Endothelial cell of umbilical vein (primary cell): ENCODE measurements at regions not wholly inside any gene's neighbourhood (a gene's known extent, or its start where the extent isn't known, plus 50 kb on each side); places are given as distances from the start of the nearest gene placed in this dataset.

Experiments
- BruUV-seq: library from RNA; stranded (reverse); fragments of 400-500 nt; replicated peaks from 2 replicates; lab custom pipeline; 2021; lab: Mats Ljungman, UMichigan
- CTCF ChIA-PET: fragments of 300-600, 350-600 bp; sonication (Branson Sonifier 250); formaldehyde crosslinking; loops from one replicate; lab custom pipeline; 2021; ENCODE audit warnings: antibody characterized with exemption, inconsistent platforms; lab: Charles Lee
- POLR2A ChIA-PET: fragments of 300-600, 350-600 bp; sonication (Branson Sonifier 250); formaldehyde crosslinking; loops from one replicate; lab custom pipeline; 2021; ENCODE audit warnings: antibody characterized with exemption, inconsistent platforms; lab: Charles Lee
- DNase-seq: peaks from one replicate; pipeline ENCODE4 v3.0.0-alpha.2; 2011; ENCODE audit warnings: low read depth, low spot score
- FAIRE-seq: peaks from 2 replicates; lab custom pipeline; 2011; peaks lifted over from hg19 to GRCh38; lab: Jason Lieb, UNC
- H2AFZ ChIP-seq: 2 replicates; pipeline ENCODE4 v1.6.0; 2012; ENCODE audit warnings: low read depth, low read length, control low read depth, inconsistent platforms
- H3K27ac ChIP-seq: 2 replicates; pipeline ENCODE4 v1.5.1; 2011; ENCODE audit warnings: low read depth, mild to moderate bottlenecking, control low read depth, low read length, moderate library complexity; ENCODE audit not compliant: insufficient read depth
- H3K27me3 ChIP-seq, 2 experiments: 2 replicates each; pipeline versions ENCODE4 v1.6.0 to v1.6.1; 2011; ENCODE audit warnings: low read length in 2 of 2, mixed read lengths in 1 of 2; ENCODE audit not compliant: control insufficient read depth in 2 of 2, insufficient read depth in 2 of 2
- H3K36me3 ChIP-seq, 2 experiments: 2 replicates in 1 of 2; 3 replicates in 1 of 2; pipeline ENCODE4 v1.5.1; 2011; ENCODE audit warnings: low read length in 2 of 2, mild to moderate bottlenecking in 1 of 2, moderate library complexity in 1 of 2; ENCODE audit not compliant: control insufficient read depth in 2 of 2, insufficient read depth in 2 of 2; ENCODE audit errors: extremely low read depth in 1 of 2
- H3K4me1 ChIP-seq: 3 replicates; pipeline ENCODE4 v1.5.1; 2011; ENCODE audit warnings: mild to moderate bottlenecking, low read length; ENCODE audit not compliant: control insufficient read depth, insufficient read depth; ENCODE audit errors: extremely low read depth
- H3K4me2 ChIP-seq: 2 replicates; pipeline ENCODE4 v1.6.1; 2011; ENCODE audit warnings: low read length, control low read depth, mixed read lengths; ENCODE audit not compliant: insufficient read depth
- H3K4me3 ChIP-seq, 3 experiments: fragments of 200-600 bp in 1 of 3; sonication (generic), shearing (Covaris generic) in 1 of 3; replicated peaks in 1 of 3; 2 replicates each; pipeline ENCODE4 v1.5.1; 2011 to 2016; ENCODE audit warnings: control low read depth in 3 of 3, low read length in 3 of 3, mild to moderate bottlenecking in 2 of 3, inconsistent platforms in 1 of 3, low read depth in 1 of 3, moderate library complexity in 1 of 3; ENCODE audit not compliant: insufficient read depth in 1 of 3
- H3K79me2 ChIP-seq: 2 replicates; pipeline ENCODE4 v1.6.0; 2012; ENCODE audit warnings: low read length, inconsistent platforms; ENCODE audit not compliant: control insufficient read depth, insufficient read depth
- H3K9ac ChIP-seq: replicated peaks from 2 replicates; pipeline ENCODE3; 2011; ENCODE audit warnings: low read length, control low read depth; ENCODE audit not compliant: insufficient read depth; ENCODE audit errors: extremely low read depth
- H3K9me1 ChIP-seq: replicated peaks from 3 replicates; pipeline ENCODE4 v1.6.0; 2011; ENCODE audit warnings: mild to moderate bottlenecking, low read length; ENCODE audit not compliant: control insufficient read depth, insufficient read depth; ENCODE audit errors: extremely low read depth
- H3K9me3 ChIP-seq: replicated peaks from 2 replicates; pipeline ENCODE4 v1.5.1; 2012; ENCODE audit warnings: low read length, inconsistent platforms; ENCODE audit not compliant: control insufficient read depth, insufficient read depth
- H4K20me1 ChIP-seq: replicated peaks from 2 replicates; pipeline ENCODE3; 2011; ENCODE audit warnings: mild to moderate bottlenecking, low read length; ENCODE audit not compliant: control insufficient read depth, insufficient read depth; ENCODE audit errors: extremely low read depth
- EZH2 ChIP-seq: IDR thresholded peaks from 2 replicates; pipeline ENCODE4 v1.6.1; 2012; ENCODE audit warnings: borderline replicate concordance, low read depth, mild to moderate bottlenecking, moderate library complexity, low read length, inconsistent platforms; ENCODE audit not compliant: severe bottlenecking
- FOS ChIP-seq: IDR thresholded peaks from 2 replicates; pipeline ENCODE4 v1.6.1; 2011; ENCODE audit warnings: mild to moderate bottlenecking, low read length, moderate library complexity, borderline replicate concordance; ENCODE audit not compliant: insufficient read depth
- GATA2 ChIP-seq: IDR thresholded peaks from 2 replicates; pipeline ENCODE4 v1.7.0; 2011; ENCODE audit warnings: low read depth, mild to moderate bottlenecking, moderate library complexity, mixed read lengths, low read length; ENCODE audit not compliant: insufficient read length, insufficient read depth
- JUN ChIP-seq: IDR thresholded peaks from 2 replicates; pipeline ENCODE4 v1.6.1; 2011; ENCODE audit warnings: borderline replicate concordance, low read depth; ENCODE audit not compliant: insufficient read length, insufficient read depth
- MYC ChIP-seq: IDR thresholded peaks from one replicate; pipeline ENCODE4 v1.6.1; 2011; ENCODE audit warnings: mild to moderate bottlenecking, low read depth, low read length
- POLR2A ChIP-seq: IDR thresholded peaks from 2 replicates; pipeline ENCODE4 v1.6.1; 2012; ENCODE audit warnings: low read depth, mild to moderate bottlenecking, control low read depth, low read length
- POLR2AphosphoS5 ChIP-seq: IDR thresholded peaks from 2 replicates; pipeline ENCODE4 v1.6.1; 2012; ENCODE audit warnings: low read depth, mild to moderate bottlenecking, control low read depth, low read length, moderate library complexity; ENCODE audit not compliant: insufficient read depth
- dilution Hi-C: fragments of 300-500 bp; cut with MboI; formaldehyde crosslinking; loops from one replicate; pipeline ENCODE4 v1.15.0; 2019; ENCODE audit warnings: low sequenced_read_pairs; ENCODE audit not compliant: extremely low pct_ligation_motif_present
- intact Hi-C: fragments of 100-400 bp; cut with micrococcal nuclease; formaldehyde crosslinking; loops from one replicate; pipeline ENCODE4 v1.10.0; 2022
- TF ChIP-seq, protein P1 (sequence below): IDR thresholded peaks from 2 replicates; pipeline ENCODE4 v1.6.1; 2011; ENCODE audit not compliant: insufficient read depth, insufficient read length
- TF ChIP-seq, protein P2 (sequence below), 2 donors: IDR thresholded peaks; 1 replicate in 1 of 2; 2 replicates in 1 of 2; pipeline ENCODE4 v1.5.1; 2011; ENCODE audit warnings: low read length in 2 of 2, mild to moderate bottlenecking in 2 of 2, moderate library complexity in 2 of 2, control low read depth in 1 of 2, inconsistent platforms in 1 of 2, low read depth in 1 of 2; ENCODE audit not compliant: insufficient read depth in 1 of 2; ENCODE audit errors: extremely low read depth in 1 of 2

DNA sequence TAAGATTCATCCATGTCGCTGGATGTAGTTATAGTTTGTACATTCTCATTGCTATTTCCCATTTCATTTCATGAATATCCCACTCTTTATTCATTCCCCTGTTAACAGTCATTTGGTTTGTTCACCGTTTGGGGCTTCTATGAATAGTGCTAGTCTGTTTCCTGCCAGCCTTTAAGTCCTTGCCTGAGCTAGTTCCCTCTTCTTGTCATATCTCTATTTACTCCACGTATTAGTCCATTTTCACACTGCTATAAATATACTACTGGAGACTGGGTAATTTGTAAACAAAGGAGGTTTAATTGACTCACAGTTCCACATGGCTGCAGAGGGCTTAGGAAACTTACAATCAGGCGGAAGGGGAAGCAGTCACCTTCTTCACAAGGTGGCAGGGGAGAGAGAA, 56.2 kb downstream of the PLCE1 start:
- BruUV-seq, result no TSS peak
- POLR2A ChIA-PET, result no interaction called here
- Histone ChIP-seq H4K20me1 (no peaks in the 10 kb centered on the region), H3K4me1 (no peaks in the 10 kb centered on the region), H3K79me2 (no peaks in the 10 kb centered on the region), H3K36me3 (no peaks in the 10 kb centered on the region), H3K27ac (no peak overlapping the region), H3K4me3 (no peak overlapping the region), H3K27me3 (no peaks in the 10 kb centered on the region), H3K9me3 (no peaks in the 10 kb centered on the region), H3K4me2 (no peak overlapping the region), H3K9me1 (no peaks in the 10 kb centered on the region), H3K9ac (no peak overlapping the region), H2AFZ (no peak overlapping the region)
- TF ChIP-seq MYC (no peak), GATA2 (no peak), POLR2AphosphoS5 (no peak), JUN (no peak), FOS (no peak), POLR2A (no peak), EZH2 (no peak)
- TF ChIP-seq, protein P1, sequence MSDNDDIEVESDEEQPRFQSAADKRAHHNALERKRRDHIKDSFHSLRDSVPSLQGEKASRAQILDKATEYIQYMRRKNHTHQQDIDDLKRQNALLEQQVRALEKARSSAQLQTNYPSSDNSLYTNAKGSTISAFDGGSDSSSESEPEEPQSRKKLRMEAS, result no peak
- TF ChIP-seq, protein P2, sequence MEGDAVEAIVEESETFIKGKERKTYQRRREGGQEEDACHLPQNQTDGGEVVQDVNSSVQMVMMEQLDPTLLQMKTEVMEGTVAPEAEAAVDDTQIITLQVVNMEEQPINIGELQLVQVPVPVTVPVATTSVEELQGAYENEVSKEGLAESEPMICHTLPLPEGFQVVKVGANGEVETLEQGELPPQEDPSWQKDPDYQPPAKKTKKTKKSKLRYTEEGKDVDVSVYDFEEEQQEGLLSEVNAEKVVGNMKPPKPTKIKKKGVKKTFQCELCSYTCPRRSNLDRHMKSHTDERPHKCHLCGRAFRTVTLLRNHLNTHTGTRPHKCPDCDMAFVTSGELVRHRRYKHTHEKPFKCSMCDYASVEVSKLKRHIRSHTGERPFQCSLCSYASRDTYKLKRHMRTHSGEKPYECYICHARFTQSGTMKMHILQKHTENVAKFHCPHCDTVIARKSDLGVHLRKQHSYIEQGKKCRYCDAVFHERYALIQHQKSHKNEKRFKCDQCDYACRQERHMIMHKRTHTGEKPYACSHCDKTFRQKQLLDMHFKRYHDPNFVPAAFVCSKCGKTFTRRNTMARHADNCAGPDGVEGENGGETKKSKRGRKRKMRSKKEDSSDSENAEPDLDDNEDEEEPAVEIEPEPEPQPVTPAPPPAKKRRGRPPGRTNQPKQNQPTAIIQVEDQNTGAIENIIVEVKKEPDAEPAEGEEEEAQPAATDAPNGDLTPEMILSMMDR (IDR thresholded peaks at IDR 0.05; ENCODE audit: extremely low read depth in 1 of 2, insufficient read depth in 1 of 2, low read depth in 1 of 2, low read length in 2 of 2), result no peak
- CTCF ChIA-PET, result no interaction called here
- intact Hi-C loops, result no loop called here
- dilution Hi-C loops, result no loop called here
- no peak for DNase-seq
- no peak for FAIRE-seq
